Non-pigmented ciliary epithelial cell (primary cell): ENCODE measurements at regions not wholly inside any gene's neighbourhood (a gene's known extent, or its start where the extent isn't known, plus 50 kb on each side); places are given as distances from the start of the nearest gene placed in this dataset.
"Not testable (repeated sequence)": the region's sequence is repeated elsewhere in the genome, so short reads cannot be mapped to it uniquely, and the experiment has no call there.

Source experiments
- DNase-seq: peaks from one replicate; pipeline ENCODE4 v3.0.0-alpha.2; 2010; ENCODE audit warnings: low read depth

DNA sequence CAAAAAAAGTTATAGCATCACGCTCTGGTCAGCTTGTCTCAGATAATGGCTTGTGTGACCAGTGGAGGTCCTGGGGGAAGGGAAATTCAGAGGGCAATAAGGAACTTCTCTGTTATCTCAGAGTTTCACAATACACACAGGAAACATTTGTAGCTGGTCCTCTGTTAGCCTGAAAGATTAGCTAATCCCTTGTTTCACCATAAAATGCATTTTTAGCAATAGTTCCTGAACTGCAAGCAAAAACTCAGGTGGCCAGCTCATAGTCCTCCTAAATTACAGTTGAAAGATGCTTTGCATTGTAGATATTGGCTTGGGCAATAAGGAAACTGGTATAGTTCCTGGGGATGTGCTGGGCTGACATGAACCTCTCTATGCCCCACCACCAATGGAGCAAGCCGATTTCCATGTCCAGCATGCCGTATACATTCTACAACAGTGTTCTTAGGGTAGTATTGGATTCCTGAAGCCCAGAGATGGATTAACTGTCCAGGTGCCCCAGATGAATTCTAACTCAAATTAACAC, 141.5 kb upstream of the TBL1XR1 start:
- DNase-seq: no peak

DNA sequence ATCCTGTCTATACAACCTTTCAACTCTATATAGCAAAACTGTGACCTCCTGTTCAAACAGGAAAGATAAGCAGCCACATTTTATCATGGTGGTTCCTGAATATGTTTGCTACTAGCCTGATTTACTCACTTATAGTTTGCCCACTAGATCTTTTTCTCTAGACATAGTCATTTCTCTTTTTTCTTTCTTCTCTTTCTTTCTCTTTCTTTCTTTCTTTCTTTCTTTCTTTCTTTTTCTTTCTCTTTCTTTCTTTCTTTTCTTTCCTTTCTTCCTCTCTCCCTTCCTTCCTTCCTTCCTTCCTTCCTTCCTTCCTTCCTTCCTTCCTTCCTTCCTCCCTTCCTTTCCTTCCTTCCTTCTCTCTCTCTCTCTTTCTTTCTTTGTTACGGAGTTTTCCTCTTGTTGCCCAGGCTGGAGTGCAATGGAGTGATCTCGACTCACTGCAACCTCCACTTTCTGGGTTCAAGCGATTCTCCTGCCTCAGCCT, 142.0 kb upstream of the TBL1XR1 start:
- not testable (repeated sequence) for DNase-seq

DNA sequence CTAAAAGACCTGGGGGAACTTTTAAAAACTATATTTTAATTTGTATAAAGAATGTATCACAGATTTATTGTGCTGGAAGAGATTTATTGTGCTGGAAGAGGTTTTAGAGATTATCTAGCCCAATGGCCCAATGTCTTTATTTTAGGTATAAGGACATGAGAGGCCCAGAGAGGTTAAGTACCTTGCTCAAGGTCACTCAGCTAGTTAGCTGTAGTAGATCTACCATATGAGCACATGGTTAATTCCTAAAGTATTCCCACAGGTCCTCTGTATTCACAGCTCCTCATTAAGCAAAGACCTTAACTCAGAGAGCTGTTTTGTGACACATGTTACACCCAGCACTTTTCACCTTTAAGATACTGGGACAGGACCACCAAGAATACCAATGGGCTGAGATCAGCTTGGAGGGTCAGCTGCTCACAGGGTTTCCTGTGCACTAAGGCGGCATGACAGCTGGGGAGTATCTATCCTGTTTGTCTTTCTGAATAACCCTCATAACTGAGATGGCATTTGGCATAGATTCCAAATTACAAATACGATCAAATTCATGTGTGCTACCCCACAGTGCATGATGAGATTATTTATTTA, 143.1 kb upstream of the TBL1XR1 start:
- no peak for DNase-seq

DNA sequence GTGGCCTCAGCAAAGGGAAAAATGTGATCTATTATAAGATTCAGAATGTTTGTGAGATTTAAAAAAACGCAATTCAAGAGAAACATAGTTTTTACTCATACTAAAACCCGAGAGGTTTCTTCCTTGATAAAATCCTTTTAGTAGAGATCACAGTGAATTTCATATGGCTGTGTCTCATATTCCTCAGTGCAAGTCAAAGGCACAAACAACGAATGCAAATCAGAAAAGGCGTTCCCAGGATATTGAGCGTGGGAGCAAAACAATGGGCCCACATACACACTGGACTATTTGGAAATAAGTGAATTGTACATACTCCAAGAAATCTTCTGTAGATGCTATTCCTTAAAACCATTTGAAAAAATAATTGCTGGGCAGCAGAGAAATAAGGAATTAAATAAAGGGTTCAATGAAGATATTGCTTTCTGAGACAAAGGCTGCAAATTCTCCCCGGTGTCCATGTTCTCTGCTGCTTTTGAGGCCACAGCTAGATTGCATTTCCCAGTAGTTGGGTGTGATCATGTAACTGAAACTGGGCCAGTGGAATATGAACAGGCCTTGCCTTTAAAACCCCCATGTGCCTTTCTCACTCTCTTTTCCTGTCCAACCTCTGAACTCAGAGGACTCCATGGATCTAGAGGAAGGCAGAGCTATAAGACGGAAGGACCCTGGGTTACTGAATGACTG, 144.6 kb upstream of the TBL1XR1 start:
- DNase-seq: no peak

DNA sequence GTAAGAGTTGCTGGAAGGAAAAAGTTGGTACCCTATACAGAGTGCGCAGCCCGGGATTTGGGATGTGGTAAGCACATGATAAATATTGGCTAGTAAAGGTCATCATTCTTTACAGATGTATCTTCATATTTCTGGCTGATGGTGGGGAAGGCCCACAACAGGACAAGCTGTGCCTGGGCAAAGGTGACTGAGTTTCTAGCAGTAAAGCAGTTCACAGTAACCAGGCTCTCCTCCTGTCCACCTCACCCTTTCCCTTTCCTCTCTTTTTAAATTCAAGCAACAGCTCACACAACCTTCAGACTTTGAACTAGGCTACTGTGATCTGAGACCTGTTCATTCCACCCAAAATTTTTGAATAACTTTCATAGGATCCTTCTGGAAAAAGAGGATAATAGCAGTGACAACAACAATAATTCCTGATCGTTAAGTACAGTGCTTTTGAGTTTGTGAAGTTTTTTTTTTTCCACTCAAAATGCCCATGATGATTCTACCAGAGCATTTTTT, 145.9 kb upstream of the TBL1XR1 start:
- DNase-seq: no peak

DNA sequence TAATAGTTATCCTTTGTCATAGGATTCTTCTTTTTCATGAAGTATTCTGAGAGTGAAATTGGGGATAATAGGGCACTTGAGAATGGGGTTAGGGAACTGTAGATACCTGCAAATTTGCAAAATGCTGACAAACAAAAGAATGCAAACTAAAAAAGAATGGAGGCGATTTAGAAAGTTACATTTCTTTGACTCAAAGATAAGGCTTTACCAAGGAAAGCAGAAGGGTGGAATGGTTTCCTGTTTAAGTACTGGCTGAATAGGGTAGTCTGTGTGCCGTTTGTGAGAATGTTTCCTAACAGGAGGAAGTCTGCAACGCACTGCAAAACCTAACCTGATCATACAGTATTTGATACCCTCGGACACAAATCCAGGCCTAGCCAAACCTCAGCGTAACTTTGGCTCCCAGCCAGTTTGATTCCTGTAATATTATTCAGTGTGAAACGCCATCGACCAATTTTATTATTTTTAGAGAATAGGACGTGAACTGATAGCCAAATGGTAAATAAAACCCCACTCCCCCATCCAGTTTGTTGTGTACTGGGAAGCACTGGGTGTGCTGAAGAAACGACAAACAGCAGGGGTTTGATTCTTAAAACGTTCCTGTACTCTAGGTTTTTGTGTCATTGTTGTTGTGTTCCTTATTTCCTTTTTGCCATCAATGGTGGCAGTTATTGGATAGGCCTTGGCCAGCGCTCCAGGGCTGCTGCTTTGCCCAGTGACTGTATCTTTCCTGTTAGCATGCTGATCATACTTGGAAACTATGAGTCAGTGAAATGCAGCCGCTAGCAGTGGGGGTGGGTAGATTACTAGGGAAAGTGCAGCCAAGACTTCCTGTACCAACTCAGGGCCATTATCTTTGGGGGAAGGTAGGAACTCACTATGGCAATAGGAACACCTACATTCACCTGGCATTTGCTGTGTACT, 148.0 kb upstream of the TBL1XR1 start:
- DNase-seq: peak; percentile 94

DNA sequence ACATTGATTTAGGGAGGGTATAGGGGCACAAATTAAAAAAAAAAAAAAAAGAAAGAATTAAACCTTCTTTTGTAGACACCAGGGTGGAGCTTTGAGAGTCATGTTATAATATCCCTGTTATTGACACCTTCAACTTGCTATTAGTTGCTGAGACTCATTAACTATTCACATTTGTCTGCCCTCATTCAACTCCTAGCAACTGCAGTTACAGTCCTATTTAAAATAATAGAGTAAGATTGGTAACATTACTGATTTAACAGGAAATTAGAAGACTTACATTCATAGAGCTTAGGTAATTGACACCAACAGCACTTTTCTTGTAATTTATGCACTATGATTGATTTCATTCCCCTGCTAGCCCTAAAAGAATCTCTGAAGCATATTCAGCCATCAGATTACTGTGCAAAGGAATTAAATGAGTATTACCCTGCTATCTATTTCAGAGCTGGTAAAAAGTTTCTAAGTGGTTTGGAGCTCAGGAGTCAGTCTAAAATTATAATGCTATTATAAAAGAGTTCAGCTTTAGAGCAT, 148.8 kb upstream of the TBL1XR1 start:
- DNase-seq: no peak

DNA sequence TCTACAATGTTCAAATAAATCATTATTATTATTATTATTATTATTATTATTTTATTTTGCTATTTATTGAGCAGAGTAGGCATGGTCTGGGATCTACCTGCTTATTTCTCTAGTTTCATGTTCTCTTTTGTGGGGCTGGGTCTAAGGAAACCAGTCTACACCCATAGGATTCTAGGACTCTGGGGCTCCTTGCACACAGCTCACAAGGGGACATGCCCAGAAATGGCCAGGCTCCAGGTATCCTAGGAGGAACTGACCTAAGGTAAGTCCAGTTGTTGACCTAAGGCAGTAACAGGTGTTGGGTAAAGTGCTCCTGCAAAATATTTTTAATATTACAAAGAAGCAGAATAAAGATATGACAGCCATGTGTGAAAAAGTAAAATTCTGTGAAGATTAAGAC, 149.6 kb upstream of the TBL1XR1 start:
- DNase-seq: no peak

DNA sequence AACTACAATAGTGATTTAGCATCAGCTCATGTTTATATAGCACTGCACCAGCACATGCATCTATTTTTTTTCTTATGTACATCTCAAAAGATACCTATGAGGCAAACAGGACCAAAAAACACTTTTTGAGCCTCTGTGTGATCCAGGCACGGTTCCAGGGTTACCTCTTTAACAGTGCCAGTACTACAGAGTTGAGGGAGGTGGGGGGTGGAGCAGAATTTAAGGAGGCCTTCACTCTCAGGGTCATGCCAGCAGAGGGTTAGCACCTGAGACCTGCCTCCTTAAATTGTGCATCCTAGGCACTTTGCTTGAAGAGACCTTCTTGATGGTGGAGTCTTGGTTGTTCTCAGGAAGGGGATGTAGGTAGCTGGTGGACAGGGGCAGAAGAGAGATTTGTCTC, 150.3 kb upstream of the TBL1XR1 start:
- DNase-seq: no peak

DNA sequence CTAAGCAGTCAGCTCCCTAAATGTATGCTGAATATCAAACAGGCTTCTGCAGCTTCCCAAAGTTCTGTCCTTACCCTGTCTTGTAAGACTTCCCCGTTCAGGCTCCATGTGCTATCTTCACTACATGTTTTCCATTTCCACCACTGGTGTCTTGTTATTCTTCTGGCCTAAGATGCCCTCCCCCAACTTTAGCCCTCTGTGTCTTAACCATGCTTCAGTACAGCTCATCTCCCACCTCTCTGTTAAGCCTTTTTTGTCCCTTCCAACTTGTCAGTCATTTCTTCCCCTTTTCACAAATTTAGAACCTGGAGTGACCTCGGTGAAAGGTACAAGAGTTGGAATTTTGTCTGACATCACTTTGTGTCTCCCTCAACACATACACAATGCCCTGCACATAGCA, 151.7 kb upstream of the TBL1XR1 start:
- DNase-seq: no peak

DNA sequence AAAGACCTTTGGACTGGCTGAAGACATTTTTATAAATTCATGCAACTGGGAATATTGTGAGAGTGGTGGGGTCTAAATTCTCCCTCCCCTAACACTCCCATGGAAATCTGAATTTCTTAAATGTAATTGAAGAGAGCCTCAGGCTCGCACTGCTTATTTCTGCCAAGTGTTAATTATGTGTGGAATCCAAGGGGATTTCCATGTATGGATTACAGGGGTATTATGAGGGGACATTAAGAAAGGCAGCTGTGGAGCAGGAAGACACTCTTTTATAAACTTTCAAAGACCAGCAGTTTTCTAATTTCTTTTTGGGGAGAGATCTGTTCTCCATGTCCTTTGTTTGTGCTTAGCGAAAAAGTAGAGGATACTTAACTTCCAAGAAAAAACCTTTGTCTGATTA, 152.1 kb upstream of the TBL1XR1 start:
- DNase-seq: no peak

DNA sequence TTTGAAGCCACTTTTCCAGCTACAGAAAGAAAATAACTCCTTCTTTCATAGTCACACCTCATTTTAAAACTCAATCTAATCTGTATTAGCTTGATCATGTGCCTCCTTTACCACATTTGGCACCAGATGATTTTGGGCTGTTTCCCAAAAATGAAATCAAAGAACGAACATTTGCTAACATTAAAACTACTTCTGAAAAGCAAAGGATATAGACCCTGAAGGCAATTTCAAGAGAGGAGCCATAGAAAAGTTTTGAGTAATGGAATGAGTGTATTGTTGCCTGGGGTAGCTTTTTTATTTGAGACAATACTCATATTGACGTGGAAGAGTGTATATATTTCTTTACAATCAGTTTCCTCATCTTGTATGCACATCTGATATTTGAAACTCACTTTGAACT, 152.8 kb upstream of the TBL1XR1 start:
- no peak for DNase-seq

DNA sequence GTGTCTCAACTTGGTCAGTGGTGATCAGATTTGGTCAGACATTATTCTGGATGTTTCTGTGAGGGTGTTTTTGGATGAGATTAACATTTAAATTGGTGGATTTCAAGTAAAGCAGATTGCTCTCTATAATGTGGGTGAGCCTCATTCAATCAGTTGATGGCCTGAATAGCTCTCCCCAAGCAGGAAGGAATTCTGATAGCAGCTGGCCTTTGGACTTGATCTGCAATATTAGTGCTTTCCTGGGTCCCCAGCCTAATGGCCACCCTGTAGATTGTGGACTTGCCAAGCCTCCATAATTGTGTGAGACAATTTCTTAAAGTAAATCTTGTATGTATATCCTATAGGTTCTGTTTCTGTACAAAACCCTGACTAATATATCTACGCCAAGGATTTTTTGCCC, 153.9 kb upstream of the TBL1XR1 start:
- no peak for DNase-seq

DNA sequence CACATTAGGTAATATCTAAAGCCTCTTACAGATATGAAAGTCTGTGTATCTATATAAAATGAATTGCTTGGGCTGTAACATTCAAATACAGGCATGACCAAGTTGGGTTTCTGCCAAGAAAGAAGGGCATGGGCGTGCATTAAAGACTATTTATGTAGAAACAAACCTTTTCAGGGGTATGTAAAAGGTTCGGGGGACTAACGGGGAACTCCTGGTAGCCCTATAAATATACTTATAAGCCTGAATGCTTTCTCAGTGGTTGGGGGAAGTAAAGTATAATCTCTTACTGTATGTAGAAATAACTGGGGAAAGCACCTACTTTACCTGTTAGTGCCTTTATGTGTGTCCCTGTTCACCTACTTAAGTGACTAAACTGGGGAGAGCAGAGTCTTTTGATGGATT, 154.5 kb upstream of the TBL1XR1 start:
- DNase-seq: no peak

DNA sequence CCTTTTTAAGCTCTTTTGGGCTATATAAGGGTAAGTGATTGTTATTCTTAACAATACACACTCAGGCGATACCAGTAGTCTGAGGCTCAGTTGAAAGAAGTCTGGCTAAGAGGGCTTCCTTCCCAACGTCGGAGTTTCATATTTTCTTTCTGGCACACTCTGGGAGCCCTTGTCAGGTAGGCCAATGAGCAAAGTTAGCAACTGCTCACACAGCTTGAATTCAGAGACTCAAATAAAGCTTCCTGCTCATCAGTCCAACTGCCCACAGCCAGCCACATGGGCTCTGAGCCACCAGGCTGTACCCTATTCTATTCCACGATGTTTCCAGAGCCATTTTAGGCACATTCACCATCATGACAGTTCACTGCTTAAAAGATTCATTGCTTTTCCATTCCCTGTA, 155.1 kb upstream of the TBL1XR1 start:
- DNase-seq: no peak

DNA sequence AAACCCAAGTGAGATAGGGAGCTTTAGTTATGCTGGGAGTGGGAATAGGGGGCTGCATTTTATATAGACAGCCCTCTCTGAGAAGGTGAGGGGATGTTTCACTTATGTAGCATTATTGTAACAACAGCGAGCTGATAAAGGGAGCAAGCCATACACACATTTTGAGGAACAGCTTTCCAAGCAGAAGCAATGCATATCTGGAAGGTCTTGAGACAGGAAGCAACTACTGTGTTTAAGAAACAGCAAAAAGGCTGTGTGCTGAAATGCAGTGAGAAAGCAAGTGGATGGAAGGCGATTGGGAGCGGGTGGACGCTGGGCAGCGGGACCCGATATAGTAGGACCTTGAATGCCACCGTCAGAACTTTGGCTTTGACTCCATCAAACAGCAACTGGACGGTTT, 155.9 kb upstream of the TBL1XR1 start:
- no peak for DNase-seq

DNA sequence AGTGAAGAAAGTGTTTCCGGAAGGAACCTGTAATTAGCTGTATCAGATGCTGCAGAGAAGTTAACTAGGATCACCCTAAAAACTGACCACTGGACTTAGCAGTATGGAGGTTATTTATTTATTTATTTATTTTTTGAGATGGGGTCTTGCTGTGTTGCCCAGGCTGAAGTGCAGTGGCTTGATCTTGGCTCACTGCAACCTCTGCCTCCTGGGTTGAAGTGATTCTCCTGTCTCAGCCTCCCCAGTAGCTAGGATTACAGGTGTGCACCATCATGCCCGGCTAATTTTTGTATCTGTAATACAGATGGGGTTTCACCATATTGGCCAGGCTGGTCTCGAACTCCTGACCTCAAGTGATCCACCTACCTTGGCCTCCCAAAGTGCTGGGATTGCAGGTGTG, 156.6 kb upstream of the TBL1XR1 start:
- DNase-seq: not testable (repeated sequence)

DNA sequence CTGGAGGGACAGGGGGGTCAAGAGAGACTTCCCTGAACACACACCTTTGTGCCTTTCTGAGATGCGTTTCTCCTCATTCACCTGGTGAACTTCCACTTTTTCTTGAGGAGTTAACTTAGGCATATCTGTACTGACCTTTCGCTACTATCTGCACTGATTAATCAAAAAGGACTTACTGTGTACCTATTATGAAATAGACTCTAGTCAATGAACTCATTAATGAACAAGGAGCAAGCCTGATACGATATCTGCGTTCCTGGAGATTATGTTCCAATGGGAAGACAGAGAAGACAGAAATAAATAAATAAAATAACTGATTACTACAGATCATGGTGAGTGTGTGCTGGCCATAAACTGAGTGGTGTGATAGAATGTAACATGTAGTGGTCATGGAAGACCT, 157.2 kb upstream of the TBL1XR1 start:
- DNase-seq: no peak

DNA sequence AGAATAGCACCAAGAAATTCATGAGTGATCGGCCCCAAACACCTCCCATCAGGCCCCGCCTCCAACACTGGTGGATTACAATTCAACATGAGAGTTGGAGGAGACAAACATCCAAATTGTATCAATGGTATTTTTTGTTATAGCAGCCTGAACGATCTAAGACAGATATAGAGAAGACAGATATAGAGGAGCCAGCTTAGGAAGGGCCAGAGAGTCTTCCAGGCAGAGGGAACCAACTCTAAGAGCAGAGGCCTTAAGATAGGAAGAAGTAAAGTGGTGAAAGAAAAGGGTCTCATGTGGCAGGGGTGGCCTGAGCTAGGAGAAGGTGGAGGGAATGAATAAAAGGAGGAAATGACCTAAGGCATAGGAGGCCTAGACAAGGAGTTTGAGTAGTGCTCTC, 158.8 kb upstream of the TBL1XR1 start:
- DNase-seq: no peak

DNA sequence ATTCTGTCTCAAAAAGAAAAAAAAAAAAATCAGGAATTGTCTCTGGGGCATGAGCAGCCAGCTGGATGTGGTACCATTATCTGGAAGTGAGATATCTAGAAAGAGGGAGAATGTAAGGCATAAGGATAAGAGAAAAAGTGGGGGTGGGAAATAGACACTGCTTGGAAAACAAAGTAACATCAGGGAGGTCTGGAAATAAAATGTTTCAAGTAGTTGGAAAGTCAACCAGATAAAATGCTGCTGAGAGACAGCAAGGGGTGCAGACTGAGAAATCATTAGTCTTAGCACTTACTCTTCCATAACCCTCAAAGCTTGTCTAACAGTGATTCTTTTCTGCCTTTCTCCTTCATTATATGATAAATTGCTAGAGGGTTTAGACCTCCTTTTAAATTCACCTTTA, 159.7 kb upstream of the TBL1XR1 start:
- DNase-seq: no peak

DNA sequence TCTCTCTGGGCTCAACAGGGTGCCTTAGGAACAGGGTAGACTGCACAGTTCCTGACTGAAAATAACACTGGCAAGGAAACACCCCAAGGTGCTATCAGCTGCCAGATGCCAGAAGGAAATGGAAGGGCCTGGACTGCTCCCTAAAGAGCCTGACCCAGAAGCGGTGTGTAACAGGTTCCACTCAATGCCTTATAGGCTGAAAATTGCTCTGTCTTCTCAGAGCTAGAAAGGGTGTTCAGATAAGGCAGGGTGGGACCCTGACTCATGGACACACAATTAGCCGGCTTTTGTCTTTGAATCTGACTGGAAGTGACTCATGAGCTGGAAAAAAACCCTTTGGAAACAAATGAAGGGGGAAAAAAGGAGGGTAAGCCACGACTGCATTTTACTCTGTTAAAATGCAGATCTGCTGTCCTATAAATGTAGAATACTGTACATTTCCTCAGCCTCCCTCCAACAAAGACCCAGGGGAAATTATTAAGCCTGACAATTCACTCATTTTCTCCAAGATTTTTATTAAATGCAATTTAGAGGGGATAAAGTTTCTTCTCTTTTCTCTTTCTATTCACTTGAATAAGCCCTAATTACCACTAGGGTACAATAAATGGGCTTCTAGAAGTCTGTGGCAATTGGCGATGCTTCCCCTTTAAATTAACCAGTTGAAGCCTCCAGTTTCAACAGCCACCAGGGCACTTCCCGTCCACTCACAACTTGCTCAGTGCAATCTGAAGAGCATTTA, 160.2 kb upstream of the TBL1XR1 start:
- peak; percentile 87 for DNase-seq
